Mesendoderm (in vitro differentiated cells): ENCODE measurements at regions not wholly inside any gene's neighbourhood (a gene's known extent, or its start where the extent isn't known, plus 50 kb on each side); places are given as distances from the start of the nearest gene placed in this dataset.

Experiments
- DNase-seq: peaks from one replicate; pipeline ENCODE4 v3.0.0; 2013
- H2AK5ac ChIP-seq: 2 replicates; pipeline ENCODE4 v1.6.1; 2013; ENCODE audit warnings: low read length, inconsistent platforms
- H2BK120ac ChIP-seq: 2 replicates; pipeline ENCODE4 v1.6.1; 2013; ENCODE audit warnings: low read depth, mild to moderate bottlenecking, low read length, moderate library complexity, mixed read lengths
- H2BK15ac ChIP-seq: replicated peaks from 2 replicates; pipeline ENCODE4 v1.6.1; 2013; ENCODE audit warnings: low read depth, mild to moderate bottlenecking, moderate library complexity
- H2BK5ac ChIP-seq: 2 replicates; pipeline ENCODE4 v1.6.1; 2013; ENCODE audit warnings: low read length, inconsistent platforms
- H3K18ac ChIP-seq: 2 replicates; pipeline ENCODE4 v1.6.1; 2013; ENCODE audit warnings: mild to moderate bottlenecking, low read length, mixed read lengths
- H3K23ac ChIP-seq: one replicate; pipeline ENCODE4 v1.6.1; 2013; ENCODE audit warnings: low read length
- H3K27ac ChIP-seq: 2 replicates; pipeline ENCODE4 v1.5.1; 2013; ENCODE audit warnings: low read depth, mild to moderate bottlenecking, inconsistent platforms, low read length, moderate library complexity
- H3K27me3 ChIP-seq: 2 replicates; pipeline ENCODE4 v1.6.1; 2013; ENCODE audit warnings: low read length, control low read depth, mild to moderate bottlenecking, inconsistent platforms; ENCODE audit not compliant: insufficient read depth, poor library complexity
- H3K36me3 ChIP-seq: 2 replicates; pipeline ENCODE4 v1.6.1; 2013; ENCODE audit warnings: low read length, inconsistent platforms; ENCODE audit not compliant: control insufficient read depth, insufficient read depth
- H3K4ac ChIP-seq: one replicate; pipeline ENCODE4 v1.6.1; 2013; ENCODE audit warnings: low read depth, mild to moderate bottlenecking, low read length, moderate library complexity
- H3K4me1 ChIP-seq: 2 replicates; pipeline ENCODE4 v1.6.1; 2013; ENCODE audit warnings: low read depth, low read length, inconsistent platforms; ENCODE audit not compliant: control insufficient read depth
- H3K4me2 ChIP-seq: 2 replicates; pipeline ENCODE4 v1.6.1; 2013; ENCODE audit warnings: low read length
- H3K4me3 ChIP-seq: 2 replicates; pipeline ENCODE4 v1.5.1; 2013; ENCODE audit warnings: mild to moderate bottlenecking, low read length
- H3K56ac ChIP-seq: one replicate; pipeline ENCODE4 v1.6.1; 2013; ENCODE audit warnings: low read length
- H3K79me1 ChIP-seq: 2 replicates; pipeline ENCODE4 v1.6.1; 2013; ENCODE audit warnings: low read length, inconsistent platforms
- H3K79me2 ChIP-seq: 2 replicates; pipeline ENCODE4 v1.6.1; 2013; ENCODE audit warnings: mild to moderate bottlenecking, low read length; ENCODE audit not compliant: control insufficient read depth, insufficient read depth
- H3K9ac ChIP-seq: 2 replicates; pipeline ENCODE4 v1.6.1; 2013; ENCODE audit warnings: low read length, inconsistent platforms
- H4K5ac ChIP-seq: one replicate; pipeline ENCODE4 v1.6.1; 2013; ENCODE audit warnings: low read length
- H4K8ac ChIP-seq: one replicate; pipeline ENCODE4 v1.6.1; 2013; ENCODE audit warnings: low read depth, mild to moderate bottlenecking, control low read depth, low read length, moderate library complexity
- WGBS: extraction: QIAGEN DNeasy Blood & Tissue Kit; methylation state at CpG from one replicate; pipeline ENCODE4 v1.1.7; 2013; ENCODE audit warnings: low lambda C conversion rate, missing lambda C conversion rate; ENCODE audit not compliant: insufficient coverage; ENCODE audit errors: extremely low coverage; 5-methylcytosine and 5-hydroxymethylcytosine counted together

DNA sequence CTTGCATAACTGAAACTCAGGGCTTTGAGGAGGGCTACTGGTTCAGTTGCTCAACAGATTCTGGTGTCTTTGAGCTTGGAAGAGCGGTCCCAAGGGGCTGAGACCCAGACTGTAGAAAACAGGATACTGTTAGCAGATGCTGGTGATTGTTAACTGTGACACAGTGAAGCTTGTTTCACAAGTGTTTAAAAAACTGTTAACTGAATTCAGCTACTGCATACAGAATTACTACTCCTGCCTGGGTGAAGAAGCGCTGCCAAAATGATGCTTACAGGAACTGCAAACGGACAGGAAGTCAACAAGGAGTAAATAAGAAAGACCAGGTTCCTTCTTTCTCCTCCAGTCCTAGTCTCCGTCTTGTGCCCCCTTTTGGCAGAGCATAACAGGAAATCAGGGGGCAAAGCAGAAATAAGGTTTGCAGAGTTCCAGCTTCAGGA lies 195.3 kb upstream of the USP25 start:
- Histone ChIP-seq H2AK5ac (no peak overlapping the region), H2BK120ac (no peak overlapping the region), H3K27me3 (no peaks in the 10 kb centered on the region), H3K9ac (no peak overlapping the region), H3K56ac (no peak overlapping the region), H3K79me1 (no peaks in the 10 kb centered on the region), H3K4me3 (no peak overlapping the region), H2BK5ac (no peak overlapping the region), H3K4me1 (no peaks in the 10 kb centered on the region), H3K36me3 (no peaks in the 10 kb centered on the region), H3K23ac (no peak overlapping the region), H3K27ac (no peak overlapping the region), H4K8ac (peak overlapping the region; percentile 13), H4K5ac (no peak overlapping the region), H3K4me2 (no peak overlapping the region), H3K18ac (no peak overlapping the region), H2BK15ac (no peak overlapping the region), H3K4ac (no peak overlapping the region), H3K79me2 (no peaks in the 10 kb centered on the region)
- no peak for DNase-seq
- no CpG with 5 or more reads among the region's 4 CpGs for WGBS

DNA sequence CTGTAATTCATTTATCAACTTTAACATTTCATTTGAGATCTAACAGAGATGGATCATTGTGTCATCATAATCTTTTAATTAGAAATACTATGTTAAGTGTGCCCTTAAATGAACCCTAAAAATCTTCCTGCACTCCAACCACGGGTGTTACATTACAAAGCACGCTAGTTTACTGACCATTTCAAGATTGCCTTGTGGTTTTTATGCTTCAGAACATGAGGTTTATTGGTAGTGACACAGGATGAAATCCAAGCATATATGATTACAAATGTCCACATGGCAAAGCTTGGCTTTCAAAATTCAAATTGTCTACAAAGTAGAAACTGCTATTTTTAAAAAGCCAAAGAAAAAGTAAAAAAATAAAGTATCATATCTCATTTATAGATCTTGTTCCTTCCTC lies 190.4 kb upstream of the USP25 start:
- no peak overlapping the region for H3K4ac ChIP-seq
- no peak overlapping the region for H2BK15ac ChIP-seq
- no peak overlapping the region for H4K5ac ChIP-seq
- H3K56ac ChIP-seq = no peak overlapping the region
- no peak overlapping the region for H2AK5ac ChIP-seq
- H3K18ac ChIP-seq = no peak overlapping the region
- no peak overlapping the region for H4K8ac ChIP-seq
- DNase-seq = no peak
- no peak overlapping the region for H3K9ac ChIP-seq
- WGBS = no CpG with 5 or more reads among the region's 2 CpGs
- no peaks in the 10 kb centered on the region for H3K79me2 ChIP-seq
- H3K23ac ChIP-seq = no peak overlapping the region
- no peak overlapping the region for H3K4me3 ChIP-seq
- no peaks in the 10 kb centered on the region for H3K27me3 ChIP-seq
- no peaks in the 10 kb centered on the region for H3K36me3 ChIP-seq
- H2BK5ac ChIP-seq = no peak overlapping the region
- H3K4me2 ChIP-seq = no peak overlapping the region
- no peak overlapping the region for H3K27ac ChIP-seq
- no peaks in the 10 kb centered on the region for H3K79me1 ChIP-seq
- no peak overlapping the region for H2BK120ac ChIP-seq
- H3K4me1 ChIP-seq = no peaks in the 10 kb centered on the region

DNA sequence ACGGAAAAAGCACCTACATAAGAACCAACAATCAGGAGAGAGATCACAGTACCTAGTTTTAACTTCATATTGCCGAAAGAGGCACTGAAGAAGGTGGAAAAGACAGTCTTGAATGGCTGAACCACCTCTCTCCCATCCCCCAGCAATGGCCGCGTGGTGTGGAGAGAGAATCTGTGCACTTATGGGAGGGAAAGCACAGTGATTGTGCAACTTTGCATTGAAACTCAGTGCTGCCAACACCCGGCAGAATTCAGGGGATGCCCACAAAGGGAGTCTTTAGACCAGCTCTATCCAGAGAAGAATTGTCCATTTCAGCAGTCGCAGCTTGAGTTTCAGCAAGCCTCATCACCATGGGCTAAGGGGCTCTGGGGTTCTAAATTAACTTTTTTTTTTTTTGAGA lies 186.3 kb upstream of the USP25 start:
- Histone ChIP-seq H3K36me3 (no peaks in the 10 kb centered on the region), H2AK5ac (no peak overlapping the region), H3K4me1 (no peaks in the 10 kb centered on the region), H2BK5ac (no peak overlapping the region), H3K79me1 (no peaks in the 10 kb centered on the region), H3K27ac (no peak overlapping the region), H3K4me3 (no peak overlapping the region), H3K9ac (no peak overlapping the region), H4K5ac (no peak overlapping the region), H4K8ac (no peak overlapping the region), H3K4ac (no peak overlapping the region), H3K27me3 (no peaks in the 10 kb centered on the region), H3K4me2 (no peak overlapping the region), H2BK120ac (no peak overlapping the region), H3K56ac (no peak overlapping the region), H2BK15ac (no peak overlapping the region), H3K79me2 (no peaks in the 10 kb centered on the region), H3K18ac (no peak overlapping the region), H3K23ac (no peak overlapping the region)
- no CpG with 5 or more reads among the region's 6 CpGs for WGBS
- no peak for DNase-seq

DNA sequence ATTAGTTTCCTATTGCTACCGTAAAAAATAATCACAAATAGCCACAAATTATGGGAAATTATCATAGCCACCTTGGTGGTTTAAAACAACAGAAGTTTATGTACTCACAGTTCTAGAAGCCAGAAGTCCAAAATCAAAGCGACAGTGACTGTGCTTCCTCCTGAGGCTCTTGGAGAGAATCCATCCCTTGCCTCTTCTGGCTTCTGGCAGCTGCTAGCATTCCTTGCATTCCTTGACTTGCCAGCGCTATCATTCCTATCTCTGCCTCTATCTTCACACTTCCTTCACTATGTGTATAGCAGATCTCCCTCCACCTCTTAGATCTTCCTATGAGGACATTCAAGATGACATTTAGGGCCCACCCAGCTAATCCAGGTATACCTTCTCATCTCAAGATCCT lies 180.1 kb upstream of the USP25 start:
- no peak overlapping the region for H3K4me2 ChIP-seq
- no peak overlapping the region for H3K23ac ChIP-seq
- no peak overlapping the region for H2BK120ac ChIP-seq
- no peaks in the 10 kb centered on the region for H3K4me1 ChIP-seq
- no peak overlapping the region for H4K8ac ChIP-seq
- H3K79me1 ChIP-seq = no peaks in the 10 kb centered on the region
- no CpG with 5 or more reads among the region's 3 CpGs for WGBS
- H3K4ac ChIP-seq = no peak overlapping the region
- no peak overlapping the region for H3K18ac ChIP-seq
- H3K79me2 ChIP-seq = no peaks in the 10 kb centered on the region
- peak; percentile 96 for DNase-seq
- no peak overlapping the region for H3K56ac ChIP-seq
- H3K4me3 ChIP-seq = no peak overlapping the region
- H2AK5ac ChIP-seq = no peak overlapping the region
- no peak overlapping the region for H2BK15ac ChIP-seq
- H3K9ac ChIP-seq = no peak overlapping the region
- H2BK5ac ChIP-seq = no peak overlapping the region
- H3K27me3 ChIP-seq = no peaks in the 10 kb centered on the region
- no peak overlapping the region for H4K5ac ChIP-seq
- no peaks in the 10 kb centered on the region for H3K36me3 ChIP-seq
- H3K27ac ChIP-seq = no peak overlapping the region

DNA sequence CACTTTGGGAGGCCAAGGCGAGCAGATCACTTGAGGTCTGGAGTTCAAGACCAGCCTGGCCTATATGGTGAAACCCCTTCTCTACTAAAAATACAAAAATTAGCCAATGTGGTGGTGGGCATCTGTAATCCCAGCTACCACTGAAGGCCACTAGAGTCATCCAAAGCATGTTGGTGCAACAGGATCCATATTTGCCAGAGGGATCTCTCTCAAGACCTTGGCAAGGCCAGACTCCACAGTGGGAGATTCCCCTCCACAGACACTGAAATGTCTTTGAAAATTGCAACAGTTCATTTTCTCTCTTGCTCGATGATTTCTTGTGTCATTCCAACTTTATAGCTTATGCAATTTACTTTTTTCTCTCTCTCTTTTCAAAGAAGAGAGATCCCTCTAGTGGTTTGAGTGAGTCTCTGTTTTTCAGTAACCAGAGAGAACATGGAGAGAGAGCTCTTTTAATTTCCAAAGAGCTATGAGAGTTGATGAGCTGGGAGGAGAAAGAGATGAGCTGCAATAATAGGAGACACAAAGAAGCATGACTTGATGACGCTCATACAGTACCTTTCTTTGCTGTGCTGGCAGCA lies 176.8 kb upstream of the USP25 start:
- Histone ChIP-seq H3K23ac (no peak overlapping the region), H3K4me2 (no peak overlapping the region), H2BK120ac (no peak overlapping the region), H2BK15ac (no peak overlapping the region), H4K8ac (no peak overlapping the region), H3K27ac (no peak overlapping the region), H3K4me1 (no peaks in the 10 kb centered on the region), H3K79me1 (no peaks in the 10 kb centered on the region), H3K79me2 (no peaks in the 10 kb centered on the region), H2AK5ac (no peak overlapping the region), H2BK5ac (no peak overlapping the region), H4K5ac (no peak overlapping the region), H3K4ac (no peak overlapping the region), H3K9ac (no peak overlapping the region), H3K27me3 (no peaks in the 10 kb centered on the region), H3K36me3 (no peaks in the 10 kb centered on the region), H3K56ac (no peak overlapping the region), H3K18ac (no peak overlapping the region), H3K4me3 (no peak overlapping the region)
- DNase-seq = peak; percentile 33
- WGBS = no CpG with 5 or more reads among the region's 3 CpGs

DNA sequence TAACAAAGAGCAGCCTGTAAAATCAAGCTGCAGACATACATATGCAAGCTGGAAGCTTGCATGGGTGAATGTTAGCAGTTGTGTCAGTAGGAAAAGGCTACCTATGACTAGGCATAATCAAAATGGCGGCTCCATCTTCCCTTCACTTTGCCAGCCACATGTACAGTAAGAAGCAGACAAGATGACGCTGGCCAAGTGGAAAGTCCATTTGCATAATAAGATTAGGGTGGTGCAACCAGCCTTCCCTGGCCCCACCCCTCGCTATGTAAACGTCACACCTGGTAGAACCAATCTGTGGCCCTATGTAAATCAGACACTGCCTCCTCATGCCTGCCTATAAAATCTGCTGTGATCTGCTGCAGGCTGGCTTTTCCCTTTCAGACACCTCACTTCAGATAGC lies 171.9 kb upstream of the USP25 start:
- Histone ChIP-seq H3K18ac (no peak overlapping the region), H3K4ac (no peak overlapping the region), H3K4me1 (no peaks in the 10 kb centered on the region), H3K56ac (no peak overlapping the region), H4K8ac (no peak overlapping the region), H3K27ac (no peak overlapping the region), H4K5ac (no peak overlapping the region), H3K27me3 (no peaks in the 10 kb centered on the region), H3K23ac (no peak overlapping the region), H3K79me1 (no peaks in the 10 kb centered on the region), H2AK5ac (no peak overlapping the region), H2BK120ac (no peak overlapping the region), H3K4me3 (no peak overlapping the region), H3K9ac (no peak overlapping the region), H2BK15ac (no peak overlapping the region), H2BK5ac (no peak overlapping the region), H3K4me2 (no peak overlapping the region), H3K36me3 (no peaks in the 10 kb centered on the region), H3K79me2 (no peaks in the 10 kb centered on the region)
- no CpG with 5 or more reads among the region's 4 CpGs for WGBS
- peak; percentile 34 for DNase-seq
